Endometrial microvascular endothelial cells (primary cell): ENCODE measurements at regions not wholly inside any gene's neighbourhood (a gene's known extent, or its start where the extent isn't known, plus 50 kb on each side); places are given as distances from the start of the nearest gene placed in this dataset.

Source experiments
- in situ Hi-C: cut with HindIII; loops from 2 replicates; pipeline ENCODE4 v1.10.0; 2017; ENCODE audit warnings: low sequenced_read_pairs, low pct_unique_long_range_greater_than_20kb; ENCODE audit errors: inconsistent ontology term

- in situ Hi-C loops = no loop called here
Observed at GRCh38 chr5:2001300-2001699, 118.6 kb upstream of the IRX4 start.

- in situ Hi-C loops = no loop called here
Observed at GRCh38 chr5:2000591-2000990, 117.9 kb upstream of the IRX4 start.

- in situ Hi-C loops = loop anchor here (25.0 kb wide), 1 partner anchor 237 kb away; no protein-coding TSS in a partner anchor
Observed at GRCh38 chr5:1999794-2000193, 117.1 kb upstream of the IRX4 start.

- in situ Hi-C loops = loop anchor here (25.0 kb wide), 1 partner anchor 237 kb away; no protein-coding TSS in a partner anchor
Observed at GRCh38 chr5:1998716-1999317, 116.1 kb upstream of the IRX4 start.

- in situ Hi-C loops = loop anchor here (25.0 kb wide), 1 partner anchor 236 kb away; no protein-coding TSS in a partner anchor
Observed at GRCh38 chr5:1998348-1998669, 115.6 kb upstream of the IRX4 start.

GRCh38 chr5:1997640-1998347 lies 115.1 kb upstream of the IRX4 start:
- in situ Hi-C loops = loop anchor here (25.0 kb wide), 1 partner anchor 235 kb away; no protein-coding TSS in a partner anchor

- in situ Hi-C loops = loop anchor here (25.0 kb wide), 1 partner anchor 233 kb away; no protein-coding TSS in a partner anchor
Observed at GRCh38 chr5:1995491-1995890, 112.8 kb upstream of the IRX4 start.

GRCh38 chr5:1987471-1987870 lies 104.7 kb upstream of the IRX4 start:
- in situ Hi-C loops = loop anchor here (25.0 kb wide), 1 partner anchor 225 kb away; no protein-coding TSS in a partner anchor

- in situ Hi-C loops = loop anchor here (25.0 kb wide), 1 partner anchor 223 kb away; no protein-coding TSS in a partner anchor
Observed at GRCh38 chr5:1985781-1986180, 103.1 kb upstream of the IRX4 start.

GRCh38 chr5:1983919-1984695 lies 101.4 kb upstream of the IRX4 start:
- in situ Hi-C loops = loop anchor here (25.0 kb wide), 1 partner anchor 222 kb away; no protein-coding TSS in a partner anchor

- in situ Hi-C loops = loop anchor here (25.0 kb wide), 1 partner anchor 221 kb away; no protein-coding TSS in a partner anchor
Observed at GRCh38 chr5:1983401-1983800, 100.7 kb upstream of the IRX4 start.

GRCh38 chr5:1982561-1982960 lies 99.8 kb upstream of the IRX4 start:
- in situ Hi-C loops = loop anchor here (25.0 kb wide), 1 partner anchor 220 kb away; no protein-coding TSS in a partner anchor

- in situ Hi-C loops = loop anchor here (25.0 kb wide), 1 partner anchor 214 kb away; no protein-coding TSS in a partner anchor
Observed at GRCh38 chr5:1975898-1976765, 93.4 kb upstream of the IRX4 start.

GRCh38 chr5:1975406-1975715 lies 92.6 kb upstream of the IRX4 start:
- in situ Hi-C loops = loop anchor here (25.0 kb wide), 1 partner anchor 213 kb away; no protein-coding TSS in a partner anchor

- in situ Hi-C loops = loop anchor here (25.0 kb wide), 1 partner anchor 212 kb away; no protein-coding TSS in a partner anchor
Observed at GRCh38 chr5:1974501-1975405, 92.0 kb upstream of the IRX4 start.

GRCh38 chr5:1974081-1974480 lies 91.4 kb upstream of the IRX4 start:
- in situ Hi-C loops = no loop called here

GRCh38 chr5:1973391-1974013 lies 90.8 kb upstream of the IRX4 start:
- in situ Hi-C loops = no loop called here
